ENCODE measurements at regions not wholly inside any gene's neighbourhood (a gene's known extent, or its start where the extent isn't known, plus 50 kb on each side); places are given as distances from the start of the nearest gene placed in this dataset.

DNA sequence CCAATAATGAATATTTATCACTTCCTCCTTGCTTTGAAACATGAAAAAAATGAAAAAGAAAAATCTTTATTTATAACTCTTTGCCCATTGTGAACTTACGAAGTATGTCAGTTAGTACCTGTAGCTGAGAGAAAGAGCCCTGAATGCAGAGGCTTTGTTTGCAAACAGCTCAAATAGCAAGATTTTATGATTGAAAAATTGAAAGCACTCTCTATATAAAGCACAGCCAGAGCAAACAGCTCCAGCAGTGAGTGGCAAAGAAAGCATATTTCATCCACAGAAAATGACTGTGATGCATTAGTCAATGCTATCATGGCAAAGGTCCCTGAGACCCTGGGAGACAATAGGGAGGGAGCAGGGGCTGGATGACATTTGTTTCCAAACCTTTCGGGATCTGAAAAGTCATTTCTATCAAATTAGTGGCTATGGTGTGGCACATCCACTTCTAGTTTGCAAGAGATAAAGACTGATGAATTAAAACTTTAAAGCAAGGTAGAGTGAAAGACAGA is 576.1 kb downstream of the OTOL1 start:
- Mint-ChIP-seq H3K36me3 (no peaks in the 10 kb centered on the region), H3K27me3 (no peaks in the 10 kb centered on the region), H3K27ac (no peak overlapping the region), H3K9me3 (peaks cover 2 to 13% (median 6%) of the 10 kb centered on the region in 3 donors), H3K4me1 (no peaks in the 10 kb centered on the region), H3K4me3 (no peak overlapping the region)

DNA sequence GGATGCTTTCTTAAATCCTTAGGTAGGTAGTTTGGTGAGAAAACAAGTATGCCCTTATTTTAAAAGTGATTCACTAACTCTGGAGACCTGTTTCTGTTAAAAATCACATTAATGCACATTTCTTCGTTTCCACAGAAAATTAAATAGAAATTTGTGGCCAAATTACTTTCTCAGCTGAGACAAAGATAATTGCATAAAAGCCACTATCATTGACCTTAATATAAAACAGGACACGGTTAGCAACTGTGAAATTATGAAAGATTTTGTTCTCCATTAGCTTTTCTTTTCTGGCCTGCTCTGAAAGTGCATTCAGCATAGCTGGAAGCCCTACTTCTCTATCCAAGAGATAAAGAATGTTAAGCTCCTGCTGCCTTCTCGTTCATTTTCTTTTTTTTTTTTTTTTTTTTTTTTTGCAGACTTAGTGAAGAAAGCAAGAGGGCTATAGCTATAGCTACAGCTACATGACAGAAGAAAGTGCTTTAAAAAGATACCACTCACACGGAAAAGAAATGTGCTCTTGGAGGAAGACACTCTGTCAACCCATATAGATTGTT is 576.9 kb downstream of the OTOL1 start:
- peaks cover 2 to 17% (median 6%) of the 10 kb centered on the region in 3 donors for H3K9me3 Mint-ChIP-seq
- no peak overlapping the region for H3K27ac Mint-ChIP-seq
- H3K36me3 Mint-ChIP-seq, result no peaks in the 10 kb centered on the region
- no peak overlapping the region for H3K4me3 Mint-ChIP-seq
- H3K4me1 Mint-ChIP-seq, result no peaks in the 10 kb centered on the region
- no peaks in the 10 kb centered on the region for H3K27me3 Mint-ChIP-seq

DNA sequence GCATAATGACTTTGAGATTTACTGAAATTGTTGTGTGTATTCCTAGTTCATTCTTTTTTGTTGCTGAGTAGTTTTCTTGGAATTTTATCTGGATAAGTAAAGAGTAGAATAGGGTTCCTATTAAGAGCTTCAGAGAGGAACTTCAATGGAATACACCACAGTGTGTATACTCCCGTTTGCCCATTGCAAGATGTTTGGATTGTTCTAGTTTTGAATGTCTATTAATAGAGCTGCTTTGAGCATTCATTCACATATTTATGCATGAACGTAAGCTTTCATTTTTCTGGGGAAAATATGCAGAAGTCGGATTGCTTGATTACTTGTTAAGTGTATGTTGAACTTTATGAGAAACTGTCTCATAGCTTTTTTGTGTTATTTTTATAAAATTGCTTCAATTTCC is 580.5 kb downstream of the OTOL1 start:
- Mint-ChIP-seq H3K27me3 (no peaks in the 10 kb centered on the region), H3K4me3 (no peak overlapping the region), H3K36me3 (no peaks in the 10 kb centered on the region), H3K9me3 (peaks cover 2 to 12% (median 2%) of the 10 kb centered on the region in 3 donors), H3K4me1 (no peaks in the 10 kb centered on the region), H3K27ac (no peak overlapping the region)

DNA sequence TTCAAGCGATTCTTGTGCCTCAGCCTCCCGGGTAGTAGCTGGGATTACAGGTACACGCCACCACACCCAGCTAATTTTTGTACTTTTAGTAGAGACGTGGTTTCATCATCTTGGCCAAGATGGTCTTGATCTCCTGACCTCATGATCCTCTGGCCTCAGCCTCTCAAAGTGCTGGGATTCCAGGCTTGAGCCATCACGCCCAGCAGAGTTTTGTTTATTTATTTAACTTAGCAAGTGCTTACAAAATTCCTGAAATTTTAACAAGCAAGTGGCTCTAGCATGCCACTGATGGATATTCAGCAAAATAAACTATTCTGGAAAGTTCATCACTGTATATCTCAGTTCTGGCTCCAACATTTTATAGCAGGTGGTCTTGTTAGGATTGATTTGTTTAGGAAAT is 585.9 kb downstream of the OTOL1 start:
- Mint-ChIP-seq H3K27ac (no peak overlapping the region), H3K27me3 (no peaks in the 10 kb centered on the region), H3K9me3 (peaks cover 2 to 6% (median 3%) of the 10 kb centered on the region in 3 donors), H3K4me3 (no peak overlapping the region), H3K36me3 (no peaks in the 10 kb centered on the region), H3K4me1 (no peaks in the 10 kb centered on the region)

DNA sequence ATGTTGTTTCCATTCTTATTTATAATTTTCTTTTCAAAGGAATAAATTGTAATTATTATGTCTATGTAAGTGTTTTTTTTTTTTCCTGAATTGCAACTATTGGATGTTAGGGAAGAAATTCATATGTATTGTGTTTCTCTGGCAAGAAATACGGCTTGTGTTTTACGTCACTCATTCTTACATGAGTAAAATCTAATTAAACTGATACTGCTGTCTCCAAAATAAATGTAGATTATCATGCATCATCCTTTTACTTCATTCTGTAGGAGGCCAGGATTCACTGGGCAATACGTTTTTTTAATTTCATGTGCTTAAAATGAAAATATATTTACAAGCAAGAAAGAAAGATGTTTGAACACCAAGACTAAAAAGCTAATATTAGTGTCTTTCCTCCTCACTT is 590.8 kb downstream of the OTOL1 start:
- no peaks in the 10 kb centered on the region for H3K36me3 Mint-ChIP-seq
- H3K4me3 Mint-ChIP-seq, result no peak overlapping the region
- no peaks in the 10 kb centered on the region for H3K27me3 Mint-ChIP-seq
- H3K4me1 Mint-ChIP-seq, result no peaks in the 10 kb centered on the region
- H3K27ac Mint-ChIP-seq, result no peak overlapping the region
- H3K9me3 Mint-ChIP-seq, result peaks cover 6 to 10% (median 7%) of the 10 kb centered on the region in 3 donors

- no peak overlapping the region for H3K27ac Mint-ChIP-seq
- peaks cover 7 to 14% (median 10%) of the 10 kb centered on the region in 3 donors for H3K9me3 Mint-ChIP-seq
Observed at GRCh38 chr3:162092751-162093150, 596.1 kb downstream of the OTOL1 start.

GRCh38 chr3:162094301-162094700 is 597.7 kb downstream of the OTOL1 start:
- Mint-ChIP-seq H3K27ac (peak overlapping the region in 1 of 3 donors; percentile 71), H3K4me3 (no peak overlapping the region), H3K4me1 (no peaks in the 10 kb centered on the region), H3K27me3 (no peaks in the 10 kb centered on the region), H3K36me3 (no peaks in the 10 kb centered on the region), H3K9me3 (peaks cover 5 to 11% (median 10%) of the 10 kb centered on the region in 3 donors)

More at GRCh38 chr3:162092751-162093150, 596.1 kb downstream of the OTOL1 start:
- Mint-ChIP-seq H3K4me1 (no peaks in the 10 kb centered on the region), H3K4me3 (no peak overlapping the region), H3K27me3 (no peaks in the 10 kb centered on the region), H3K36me3 (no peaks in the 10 kb centered on the region)

- H3K27ac Mint-ChIP-seq, result no peak overlapping the region
- no peaks in the 10 kb centered on the region for H3K4me1 Mint-ChIP-seq
- H3K9me3 Mint-ChIP-seq, result peaks cover 1 to 11% (median 4%) of the 10 kb centered on the region in 3 donors
- H3K4me3 Mint-ChIP-seq, result no peak overlapping the region
- H3K36me3 Mint-ChIP-seq, result no peaks in the 10 kb centered on the region
- H3K27me3 Mint-ChIP-seq, result no peaks in the 10 kb centered on the region
Observed at GRCh38 chr3:162096874-162097273, 600.3 kb downstream of the OTOL1 start.

DNA sequence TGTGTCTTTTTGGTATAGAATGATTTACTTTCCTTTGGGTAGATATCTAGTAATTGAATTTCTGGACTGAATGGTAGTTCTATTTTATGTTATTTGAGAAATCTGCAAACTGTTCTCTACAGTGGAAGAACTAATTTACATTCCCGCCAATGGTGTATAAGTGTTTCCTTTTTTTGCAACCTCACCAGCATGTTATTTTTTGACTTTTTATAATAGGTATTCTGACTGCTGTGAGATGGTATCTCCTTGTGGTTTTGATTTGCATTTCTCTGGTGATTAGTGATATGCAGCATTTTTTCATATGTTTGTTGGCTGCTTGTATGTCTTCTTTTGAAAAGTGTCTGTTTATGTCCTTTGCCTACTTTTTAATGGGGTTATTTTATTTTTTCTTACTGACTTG is 607.2 kb downstream of the OTOL1 start:
- Mint-ChIP-seq H3K9me3 (peaks cover 0 to 4% (median 1%) of the 10 kb centered on the region in 3 donors), H3K36me3 (no peaks in the 10 kb centered on the region), H3K27ac (no peak overlapping the region), H3K4me1 (no peaks in the 10 kb centered on the region), H3K4me3 (no peak overlapping the region), H3K27me3 (no peaks in the 10 kb centered on the region)

- Mint-ChIP-seq H3K27ac (no peak overlapping the region), H3K4me1 (no peaks in the 10 kb centered on the region), H3K9me3 (peaks cover 0 to 3% (median 1%) of the 10 kb centered on the region in 3 donors), H3K4me3 (no peak overlapping the region), H3K27me3 (no peaks in the 10 kb centered on the region), H3K36me3 (no peaks in the 10 kb centered on the region)
Observed at GRCh38 chr3:162111861-162112260, 615.3 kb downstream of the OTOL1 start.

DNA sequence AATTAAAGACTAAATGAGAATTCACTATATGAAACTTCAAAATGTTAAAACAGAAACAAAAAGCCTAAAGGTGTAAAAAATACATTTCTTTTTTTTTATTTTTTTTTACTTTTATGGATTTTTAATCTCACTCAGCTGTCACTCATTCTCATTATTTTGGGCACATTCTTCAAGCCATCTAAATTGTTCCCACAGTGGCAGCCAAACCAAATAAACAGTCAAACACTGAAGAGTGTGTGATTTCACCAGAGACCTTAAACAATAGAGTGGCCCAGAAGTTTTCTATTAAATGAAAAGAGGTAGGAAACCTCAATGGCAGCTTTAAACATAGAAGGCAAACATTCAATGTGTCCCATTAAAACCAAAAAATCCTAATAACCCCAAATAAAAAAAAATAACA is 616.1 kb downstream of the OTOL1 start:
- Mint-ChIP-seq H3K36me3 (no peaks in the 10 kb centered on the region), H3K27ac (no peak overlapping the region), H3K9me3 (peaks cover 0 to 3% (median 1%) of the 10 kb centered on the region in 3 donors)

GRCh38 chr3:162117961-162118360 is 621.4 kb downstream of the OTOL1 start:
- H3K9me3 Mint-ChIP-seq, result peaks cover 0 to 11% (median 4%) of the 10 kb centered on the region in 3 donors
- no peaks in the 10 kb centered on the region for H3K27me3 Mint-ChIP-seq
- no peaks in the 10 kb centered on the region for H3K4me1 Mint-ChIP-seq
- no peak overlapping the region for H3K27ac Mint-ChIP-seq
- no peak overlapping the region for H3K4me3 Mint-ChIP-seq
- no peaks in the 10 kb centered on the region for H3K36me3 Mint-ChIP-seq

More for the DNA sequence above, 616.1 kb downstream of the OTOL1 start:
- Mint-ChIP-seq H3K4me3 (no peak overlapping the region), H3K4me1 (no peaks in the 10 kb centered on the region), H3K27me3 (no peaks in the 10 kb centered on the region)

DNA sequence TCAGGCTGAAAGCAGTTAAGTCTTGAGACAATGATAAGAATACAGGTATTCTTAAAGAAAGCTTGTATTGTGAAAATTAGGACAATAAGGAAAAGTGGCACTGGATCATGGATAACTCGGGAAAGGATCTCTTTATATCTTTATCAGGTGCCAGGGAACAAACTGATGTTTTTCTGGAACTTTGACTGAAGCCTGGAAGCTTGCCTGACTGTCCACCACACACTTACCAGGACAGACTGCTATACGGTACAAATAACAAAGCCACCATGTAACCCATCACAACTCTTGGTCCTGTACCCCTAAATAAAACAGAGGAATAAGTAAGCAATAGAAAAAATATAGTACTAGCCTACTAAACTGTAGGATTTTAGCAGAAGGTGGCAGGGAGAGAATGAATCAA is 623.0 kb downstream of the OTOL1 start:
- H3K36me3 Mint-ChIP-seq, result no peaks in the 10 kb centered on the region
- H3K4me1 Mint-ChIP-seq, result no peaks in the 10 kb centered on the region
- H3K27ac Mint-ChIP-seq, result no peak overlapping the region
- H3K27me3 Mint-ChIP-seq, result no peaks in the 10 kb centered on the region
- H3K4me3 Mint-ChIP-seq, result no peak overlapping the region
- H3K9me3 Mint-ChIP-seq, result peaks cover 2 to 14% (median 4%) of the 10 kb centered on the region in 3 donors

DNA sequence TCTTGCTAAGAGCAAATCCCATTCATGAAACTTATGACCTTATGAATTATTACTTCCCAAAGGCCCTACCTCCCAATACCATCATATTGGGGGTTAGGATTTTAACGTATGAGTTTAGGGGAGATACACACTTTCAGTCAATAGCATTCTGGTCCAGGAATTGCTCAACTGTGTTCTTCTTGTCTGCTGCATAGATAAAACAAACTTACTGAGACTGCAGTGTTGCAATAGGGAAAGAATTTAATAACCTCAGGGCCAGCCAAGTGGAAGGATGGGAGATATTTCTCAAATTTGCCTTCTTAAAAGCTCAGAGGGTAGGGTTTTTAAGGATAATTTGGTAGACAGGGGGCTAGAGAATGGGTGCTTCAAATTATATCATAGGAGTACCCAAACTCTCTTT is 625.8 kb downstream of the OTOL1 start:
- H3K27ac Mint-ChIP-seq, result no peak overlapping the region
- peaks cover 2 to 11% (median 3%) of the 10 kb centered on the region in 3 donors for H3K9me3 Mint-ChIP-seq
- no peaks in the 10 kb centered on the region for H3K27me3 Mint-ChIP-seq
- no peak overlapping the region for H3K4me3 Mint-ChIP-seq
- no peaks in the 10 kb centered on the region for H3K4me1 Mint-ChIP-seq
- H3K36me3 Mint-ChIP-seq, result no peaks in the 10 kb centered on the region

- peaks cover 2 to 7% (median 3%) of the 10 kb centered on the region in 3 donors for H3K9me3 Mint-ChIP-seq
- no peaks in the 10 kb centered on the region for H3K27me3 Mint-ChIP-seq
- H3K4me3 Mint-ChIP-seq, result no peak overlapping the region
- H3K27ac Mint-ChIP-seq, result no peak overlapping the region
- no peaks in the 10 kb centered on the region for H3K4me1 Mint-ChIP-seq
- no peaks in the 10 kb centered on the region for H3K36me3 Mint-ChIP-seq
Observed at GRCh38 chr3:162125790-162126189, 629.2 kb downstream of the OTOL1 start.

DNA sequence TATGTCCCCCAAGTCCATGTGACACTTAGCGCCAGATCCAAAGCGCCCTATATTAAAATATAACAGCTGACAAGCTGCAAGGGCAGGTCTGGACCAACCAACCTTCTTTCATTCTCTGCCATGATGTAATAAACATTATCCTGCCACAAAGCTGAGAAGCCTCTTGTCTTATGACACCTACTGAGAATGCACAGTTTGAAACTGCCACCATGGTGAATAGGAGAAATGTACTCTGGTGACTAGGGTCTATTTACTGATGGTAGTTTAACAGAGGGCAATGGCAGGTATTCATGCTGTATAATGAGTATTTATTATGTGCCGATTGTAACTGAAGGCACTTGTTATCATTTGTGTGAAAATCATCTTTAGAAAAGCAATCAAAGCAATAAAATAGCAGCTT is 634.0 kb downstream of the OTOL1 start:
- Mint-ChIP-seq H3K27ac (no peak overlapping the region), H3K27me3 (no peaks in the 10 kb centered on the region), H3K9me3 (peaks cover 0 to 2% (median 0%) of the 10 kb centered on the region in 3 donors), H3K36me3 (no peaks in the 10 kb centered on the region), H3K4me1 (no peaks in the 10 kb centered on the region), H3K4me3 (no peak overlapping the region)
